Head of caudate nucleus (tissue), 42 donors: ENCODE measurements at regions not wholly inside any gene's neighbourhood (a gene's known extent, or its start where the extent isn't known, plus 50 kb on each side); places are given as distances from the start of the nearest gene placed in this dataset.

Experiments used
- DNase-seq, 42 donors: peaks; one replicate each; pipeline versions ENCODE4 v3.0.0 to v3.0.0-alpha.2; 2020 to 2021; ENCODE audit warnings: mixed read lengths in 7 of 42
- intact Hi-C: fragments of 100-400 bp; cut with DNase I; formaldehyde crosslinking; loops from one replicate; pipeline ENCODE4 v1.15.0; 2022

DNA sequence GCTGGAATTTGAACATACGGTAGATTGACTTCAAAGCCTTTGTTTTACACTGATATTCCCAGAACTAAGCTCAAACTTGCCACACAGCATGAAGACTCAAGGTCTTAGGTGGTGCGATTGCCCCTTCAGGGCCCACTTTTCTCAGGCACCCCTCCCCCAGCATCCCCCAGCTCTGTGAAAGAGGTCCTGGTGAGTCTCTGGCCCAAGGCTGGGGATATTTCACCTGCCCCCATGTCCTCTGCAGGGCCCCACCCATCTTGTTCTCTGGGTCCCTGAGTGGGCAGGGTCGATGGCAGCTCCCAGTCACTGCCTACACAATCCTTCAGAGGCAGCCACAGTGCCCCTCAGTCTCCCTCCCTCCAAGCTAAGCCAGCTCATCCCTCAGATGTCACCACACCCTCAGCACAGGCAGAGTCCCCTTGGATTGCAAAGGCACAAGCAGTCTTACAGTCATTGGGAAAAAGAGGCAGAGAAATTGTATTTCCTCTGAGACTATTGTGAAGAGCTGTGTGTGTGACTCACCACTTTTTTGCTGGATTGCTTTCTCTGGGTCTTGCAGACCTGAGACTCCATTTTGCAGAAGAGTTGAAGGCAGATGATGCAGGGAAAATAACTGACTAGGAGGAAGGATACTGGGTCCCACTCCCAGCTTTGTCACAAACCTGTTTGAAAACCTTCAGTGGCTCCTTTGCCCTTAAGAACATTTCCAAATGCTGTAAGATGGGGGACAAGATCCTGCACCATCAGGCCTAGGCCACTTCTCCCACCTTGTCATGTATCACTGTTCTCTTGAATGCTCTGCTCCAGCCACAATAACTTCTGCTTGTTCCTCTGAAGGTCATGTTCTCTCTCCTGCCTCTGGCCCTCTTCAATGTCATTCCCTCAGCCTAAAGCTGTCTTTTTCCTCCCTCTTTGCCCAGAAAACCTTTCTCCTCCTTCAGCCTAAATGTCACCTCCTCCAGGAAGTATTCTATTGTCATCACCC is 119.1 kb upstream of the GRIK3 start:
- intact Hi-C loops, result no loop called here
- peak in 5 of 42 donors; percentile 14 to 45 (median 23) for DNase-seq

DNA sequence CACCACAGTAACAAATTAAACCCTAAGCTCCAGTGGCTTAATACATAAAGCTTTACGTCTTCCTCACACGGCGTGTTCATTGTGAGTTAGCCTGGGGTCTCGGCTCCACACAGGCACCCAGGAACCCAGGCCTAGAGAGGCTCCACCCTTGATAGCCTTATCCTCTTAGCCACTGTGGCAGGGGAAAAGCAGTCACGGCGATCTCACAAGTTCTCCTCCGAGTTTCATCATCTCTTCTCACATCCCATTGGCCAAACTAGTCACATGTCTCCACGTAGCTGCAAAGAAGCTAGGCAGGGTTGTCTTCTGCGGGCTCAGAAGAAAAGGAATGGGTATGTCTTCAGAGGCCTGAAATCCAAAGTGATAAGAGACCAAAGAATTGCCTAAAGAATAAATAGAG is 122.3 kb upstream of the GRIK3 start:
- DNase-seq, result peak in 2 of 42 donors; percentile 10 to 20
- intact Hi-C loops, result no loop called here

DNA sequence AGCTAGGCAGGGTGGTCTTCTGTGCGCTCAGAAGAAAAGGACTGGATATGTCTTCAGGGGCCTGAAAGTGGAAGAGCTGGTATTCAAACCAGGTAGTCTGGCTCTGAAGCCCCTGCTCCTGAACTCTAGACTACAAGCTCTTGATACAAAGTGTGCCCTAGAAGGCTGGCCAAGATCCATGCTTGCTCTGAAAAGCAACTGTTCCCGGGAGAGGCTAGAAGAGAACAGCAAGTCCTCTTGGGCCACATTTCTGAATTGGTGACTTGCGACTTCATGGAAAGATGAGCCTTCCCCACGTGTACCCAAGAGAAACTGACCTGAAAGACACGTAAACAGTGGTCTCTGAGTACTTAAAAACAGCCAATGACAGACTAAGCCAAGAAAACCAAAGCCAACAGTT is 123.3 kb upstream of the GRIK3 start:
- peak in 30 of 42 donors; percentile 23 to 83 (median 55) for DNase-seq
- intact Hi-C loops, result no loop called here

DNA sequence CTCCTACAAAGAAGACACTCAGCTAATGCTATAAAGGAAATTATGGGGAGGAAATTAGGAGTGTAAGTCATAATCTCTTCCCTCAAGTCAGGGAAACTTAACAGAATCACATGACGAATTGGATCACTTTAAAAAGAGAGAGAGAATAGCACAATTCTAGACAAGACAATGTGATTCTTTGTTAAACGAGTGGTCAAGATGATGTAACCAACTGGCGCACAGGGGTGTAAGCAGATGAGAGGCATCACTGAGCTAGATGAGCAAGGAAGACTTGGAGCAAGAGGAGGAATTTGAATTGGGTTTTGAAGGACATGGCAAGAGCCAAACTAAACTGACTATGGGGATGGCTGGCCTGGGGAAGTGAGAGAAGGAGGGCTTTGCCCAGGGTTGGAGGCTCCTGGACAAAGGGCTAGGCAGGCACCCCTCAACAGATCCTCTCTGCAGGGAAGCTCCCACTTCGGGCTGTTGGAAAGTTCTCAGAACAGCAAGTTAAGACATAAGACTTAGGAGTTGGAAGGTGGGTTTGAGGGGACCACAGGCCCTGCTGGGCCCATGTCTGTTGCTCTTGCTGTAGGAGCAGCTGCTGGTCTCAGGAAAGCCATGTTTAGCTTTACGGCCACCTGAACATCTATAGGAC is 123.9 kb upstream of the GRIK3 start:
- intact Hi-C loops, result no loop called here
- peak in 29 of 42 donors; percentile 3 to 82 (median 60) for DNase-seq

DNA sequence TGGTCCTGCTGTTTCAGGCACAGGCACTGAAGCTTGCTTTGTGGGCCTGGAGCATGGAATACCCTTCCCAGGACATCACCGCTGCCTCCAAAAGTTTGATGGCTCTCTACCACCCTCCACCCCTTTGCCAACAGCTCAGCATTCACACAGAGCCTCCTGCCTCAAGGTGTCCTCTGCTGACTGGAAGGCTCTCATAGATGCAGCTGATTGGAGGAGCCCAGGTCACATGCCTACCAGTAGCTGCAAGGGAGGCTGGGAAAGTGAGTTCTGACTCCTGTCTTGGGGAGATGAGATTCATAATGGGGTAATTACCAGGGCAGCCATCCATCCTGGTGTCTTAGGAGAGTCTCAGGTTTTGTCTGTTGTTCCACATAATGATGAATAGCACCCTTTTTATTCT is 124.8 kb upstream of the GRIK3 start:
- intact Hi-C loops, result no loop called here
- DNase-seq, result peak in 1 of 42 donors; percentile 29

DNA sequence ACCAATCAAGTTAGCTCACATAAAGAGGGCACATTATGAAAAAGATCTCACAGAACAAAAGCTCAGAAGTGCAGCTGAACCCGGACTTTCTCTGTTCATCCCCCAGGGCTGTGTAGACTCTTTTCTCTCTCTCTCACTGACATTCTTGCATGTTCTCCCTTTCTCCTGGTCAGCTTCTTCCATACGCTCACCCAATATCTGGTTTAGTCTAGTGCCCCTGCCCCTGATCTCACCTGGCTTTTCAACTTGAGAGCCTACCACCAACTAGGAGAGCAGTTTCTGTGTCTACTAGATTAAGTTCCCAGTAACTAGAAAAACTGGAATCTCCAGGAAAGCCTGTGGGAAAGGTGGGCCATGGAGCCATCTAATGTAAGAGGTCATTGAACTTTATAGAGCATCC is 126.9 kb upstream of the GRIK3 start:
- intact Hi-C loops, result no loop called here

DNA sequence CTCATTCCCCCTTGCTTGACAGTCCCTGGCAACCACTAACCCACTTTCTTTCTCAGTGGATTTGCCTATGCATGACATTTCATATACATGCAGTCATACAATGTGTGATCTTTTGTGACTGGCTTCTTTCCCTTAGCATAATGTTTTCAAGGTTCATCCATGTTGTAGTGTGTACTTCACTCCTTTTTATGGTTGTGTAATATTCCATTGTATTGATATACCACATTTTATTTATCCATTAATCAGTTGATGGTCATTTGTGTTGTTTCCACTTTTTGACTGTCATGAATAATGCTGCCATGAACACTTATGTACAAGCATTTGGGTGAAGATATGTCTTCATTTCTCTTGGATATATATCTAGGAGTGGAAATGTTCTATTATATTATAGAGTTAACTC is 127.7 kb upstream of the GRIK3 start:
- intact Hi-C loops, result no loop called here
- no peak for DNase-seq

More for the DNA sequence above, 126.9 kb upstream of the GRIK3 start:
- DNase-seq, result no peak

DNA sequence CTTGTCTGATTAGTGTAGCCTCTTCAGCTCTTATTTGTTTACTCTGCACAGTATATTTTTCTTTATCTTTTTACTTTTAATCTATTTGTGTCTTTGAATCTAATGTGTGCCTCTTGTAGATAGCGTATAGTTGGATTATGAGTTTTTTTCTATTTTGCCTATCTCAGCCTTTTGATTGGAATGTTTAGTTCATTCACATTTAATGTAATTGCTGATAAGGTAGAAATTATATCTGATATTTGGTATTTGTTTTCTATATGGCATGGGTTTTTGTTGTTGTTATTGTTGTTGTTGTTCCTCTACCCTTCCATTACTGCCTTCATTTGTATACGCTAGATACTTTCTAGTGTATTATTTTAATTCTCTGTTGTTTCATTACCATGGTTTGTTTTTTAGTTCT is 131.7 kb upstream of the GRIK3 start:
- intact Hi-C loops, result no loop called here
- DNase-seq, result no peak

DNA sequence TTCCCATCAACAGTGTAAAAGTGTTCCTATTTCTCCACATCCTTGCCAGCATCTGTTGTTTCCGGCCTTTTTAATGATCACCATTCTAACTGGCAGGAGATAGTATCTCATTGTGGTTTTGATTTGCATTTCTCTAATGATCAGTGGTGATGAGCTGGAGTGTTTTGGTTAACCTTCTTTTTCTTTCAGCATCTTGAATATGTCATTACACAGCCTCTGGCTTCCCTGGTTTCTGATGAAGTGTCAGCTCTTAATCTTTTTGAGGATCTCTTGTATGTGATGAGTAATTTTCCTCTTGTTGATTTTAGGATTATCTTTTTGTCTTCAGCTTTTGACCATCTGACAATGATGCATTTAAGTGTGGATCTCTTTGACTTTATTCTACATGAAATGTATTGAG is 133.2 kb upstream of the GRIK3 start:
- DNase-seq, result no peak

DNA sequence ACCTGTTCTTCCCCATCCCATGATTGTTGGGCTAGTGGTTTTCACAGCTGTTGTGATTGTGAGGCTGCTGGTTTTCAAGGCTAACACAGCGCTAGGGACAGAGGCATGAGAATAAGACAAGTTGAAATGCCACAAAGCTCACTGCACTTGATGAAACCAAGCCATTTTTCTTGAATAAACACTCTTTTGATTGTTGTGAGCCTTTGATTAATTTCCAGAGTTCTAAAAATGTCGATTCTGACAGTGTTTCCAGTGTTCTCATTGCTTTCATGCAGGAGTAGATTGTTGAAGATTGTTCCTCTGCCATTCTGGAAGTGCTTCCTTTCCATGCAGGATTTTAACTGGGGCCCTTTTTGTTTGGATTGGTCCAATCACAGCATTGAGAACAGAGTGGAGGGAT is 134.9 kb upstream of the GRIK3 start:
- intact Hi-C loops, result no loop called here
- no peak for DNase-seq

More for the DNA sequence above, 133.2 kb upstream of the GRIK3 start:
- intact Hi-C loops, result no loop called here

DNA sequence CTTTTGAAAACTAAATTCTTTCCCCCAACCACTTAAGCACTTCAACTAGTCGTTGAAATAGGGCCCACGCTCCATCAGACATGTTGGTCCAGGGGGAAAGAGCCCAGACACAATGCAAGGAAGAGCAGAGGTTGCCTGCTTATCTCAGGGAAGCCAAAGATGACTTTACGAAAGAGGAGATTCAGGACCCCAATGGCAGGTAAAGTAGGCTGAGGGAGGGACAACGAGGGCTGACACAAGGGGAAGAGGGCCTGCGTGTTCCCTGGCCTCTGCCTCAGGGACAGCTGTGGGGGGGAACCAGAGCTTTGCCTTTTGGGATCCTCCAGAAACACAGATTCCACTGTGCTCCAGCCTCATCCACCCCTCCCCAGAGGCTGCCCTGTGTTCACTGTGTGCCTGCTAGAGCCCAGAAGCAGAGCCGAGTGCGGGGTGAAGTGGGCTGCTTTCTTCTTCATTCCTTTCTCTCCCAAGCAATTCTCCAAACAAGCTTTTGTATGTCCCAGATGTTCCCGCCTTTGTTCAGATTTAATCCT is 135.5 kb upstream of the GRIK3 start:
- intact Hi-C loops, result no loop called here
- peak in 3 of 42 donors; percentile 32 to 57 (median 40) for DNase-seq

DNA sequence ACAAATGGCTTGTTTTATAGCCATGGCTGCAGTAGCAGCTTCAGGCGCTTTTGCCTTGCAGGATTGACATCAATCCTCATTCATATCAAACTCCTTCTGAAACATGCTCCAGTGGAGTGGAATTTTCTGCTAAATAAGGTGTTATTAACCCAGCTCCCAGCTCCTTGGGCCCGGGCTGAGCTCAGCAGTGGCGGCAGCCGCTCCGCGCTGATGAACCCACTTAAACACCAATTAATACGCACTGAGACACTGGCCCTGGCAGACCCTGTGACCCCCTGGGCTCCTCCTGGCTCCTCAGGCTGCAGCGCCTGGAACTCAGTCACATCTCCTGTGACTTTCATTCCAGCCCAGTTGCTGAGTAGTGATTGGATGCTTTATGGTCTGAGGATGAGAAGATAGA is 137.4 kb upstream of the GRIK3 start:
- intact Hi-C loops, result no loop called here
- DNase-seq, result no peak

DNA sequence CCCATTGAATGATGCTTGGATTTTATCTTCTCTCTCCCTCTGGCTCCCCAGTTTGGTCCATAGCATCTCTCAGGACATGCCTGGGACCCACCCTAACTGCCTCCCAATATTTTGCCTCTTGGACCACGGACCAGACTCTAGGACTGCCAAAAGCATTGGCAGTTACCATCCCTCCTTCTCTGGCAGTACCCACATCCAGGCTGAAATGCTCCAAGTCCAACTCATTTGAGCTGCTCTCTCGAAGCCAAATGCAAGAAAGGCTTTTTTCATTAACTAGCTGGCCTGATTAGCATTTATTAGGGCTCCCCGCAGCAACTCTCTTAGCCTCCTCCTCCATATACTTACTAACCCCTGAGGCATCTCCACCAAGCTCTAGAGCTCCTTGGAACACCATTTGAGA is 140.0 kb upstream of the GRIK3 start:
- DNase-seq, result no peak
- intact Hi-C loops, result no loop called here

DNA sequence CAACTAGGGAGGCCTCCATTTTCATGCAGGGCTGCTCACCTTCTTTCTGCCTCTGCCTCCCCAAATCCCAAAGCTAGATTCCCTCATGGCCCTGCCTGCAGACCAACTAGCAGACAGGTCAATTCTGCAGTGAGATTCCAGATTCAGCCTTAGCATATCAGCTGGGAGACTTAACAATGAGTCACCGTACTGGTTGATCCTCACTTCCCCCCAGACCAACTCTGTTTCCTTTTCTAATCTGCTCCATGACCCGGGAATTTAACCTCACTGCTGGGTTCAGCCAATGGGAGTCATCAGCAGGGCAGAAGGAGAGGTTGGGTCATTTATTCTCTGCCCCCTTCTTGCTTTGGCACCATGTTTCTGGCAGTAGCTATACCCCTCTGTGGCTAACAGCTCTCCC is 140.6 kb upstream of the GRIK3 start:
- no peak for DNase-seq
- intact Hi-C loops, result no loop called here

DNA sequence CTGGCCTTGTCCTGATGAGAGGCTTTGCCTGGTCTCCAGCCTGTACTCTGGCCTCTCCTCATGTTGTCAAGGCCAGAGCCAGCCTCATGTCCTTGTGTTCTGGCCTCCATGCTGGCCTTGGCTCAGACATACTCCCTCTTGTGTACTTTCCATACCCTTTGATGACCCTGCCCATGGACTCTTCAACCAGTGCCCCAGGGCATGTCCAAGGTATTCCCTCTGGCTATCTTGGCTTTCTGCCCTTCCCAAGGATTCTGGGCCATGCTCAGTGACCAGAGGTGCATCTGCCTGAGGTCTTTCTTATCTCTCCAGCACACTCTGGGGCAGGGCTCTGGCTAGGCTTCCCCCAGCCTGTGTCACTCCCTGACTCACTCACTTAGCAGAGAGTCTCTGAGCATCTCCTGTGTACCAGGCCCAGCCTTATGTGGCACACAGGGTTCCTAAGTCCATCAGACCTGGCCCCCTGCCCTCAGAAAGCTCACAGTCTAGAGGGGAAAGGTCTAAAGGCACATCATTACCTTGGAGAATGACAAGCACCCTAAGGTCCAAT is 141.4 kb upstream of the GRIK3 start:
- intact Hi-C loops, result no loop called here
- no peak for DNase-seq

DNA sequence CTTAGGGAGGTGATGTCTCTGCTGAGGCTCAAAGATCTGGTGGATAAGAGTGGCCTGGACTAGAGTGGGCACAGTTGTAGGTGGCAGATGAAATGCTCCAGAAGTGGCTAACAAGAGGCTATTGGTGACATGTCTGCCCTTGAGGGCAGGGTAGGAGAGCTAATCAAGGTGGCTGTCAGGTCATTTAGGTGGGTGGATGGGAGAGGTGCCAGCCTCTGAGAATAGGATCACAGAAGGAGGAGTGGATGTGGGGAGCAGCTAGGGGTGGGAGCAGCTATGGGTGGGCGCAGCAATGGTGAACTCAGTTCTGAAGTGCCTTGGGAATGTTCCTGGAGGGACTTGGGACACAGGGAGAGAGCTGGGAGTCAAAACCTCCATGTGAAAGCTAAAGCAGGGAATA is 142.0 kb upstream of the GRIK3 start:
- intact Hi-C loops, result no loop called here
- no peak for DNase-seq

DNA sequence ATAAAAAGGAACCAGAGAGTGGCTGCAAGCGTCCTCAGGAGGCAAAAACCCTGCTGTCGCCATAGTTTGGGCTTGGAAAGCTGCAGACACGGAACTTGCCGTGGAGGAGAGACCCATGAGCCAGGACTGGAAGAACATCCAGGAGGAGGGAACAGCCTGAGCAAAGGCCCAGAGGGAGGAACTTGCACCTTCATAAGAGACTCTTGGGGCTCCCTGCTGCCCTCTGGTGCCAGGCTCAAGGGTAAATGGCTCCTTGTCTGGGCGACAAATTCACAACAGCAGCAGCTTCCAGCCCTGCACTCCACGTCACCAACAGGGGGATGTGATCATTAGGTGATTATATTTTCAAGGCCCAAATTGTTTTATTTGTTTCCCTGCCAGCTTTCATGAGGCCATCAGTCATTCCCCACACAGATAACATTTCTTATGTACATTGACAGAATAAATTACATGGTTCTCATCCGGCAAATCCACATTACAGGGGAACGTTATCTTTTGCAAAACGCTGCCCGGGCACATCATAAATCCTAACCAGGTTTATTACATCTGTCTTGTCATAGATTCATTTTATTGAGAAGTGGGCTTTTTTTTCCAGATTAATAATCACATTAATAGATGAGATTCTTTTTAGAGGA is 143.0 kb upstream of the GRIK3 start:
- intact Hi-C loops, result no loop called here
- peak in 40 of 42 donors; percentile 21 to 83 (median 60) for DNase-seq

DNA sequence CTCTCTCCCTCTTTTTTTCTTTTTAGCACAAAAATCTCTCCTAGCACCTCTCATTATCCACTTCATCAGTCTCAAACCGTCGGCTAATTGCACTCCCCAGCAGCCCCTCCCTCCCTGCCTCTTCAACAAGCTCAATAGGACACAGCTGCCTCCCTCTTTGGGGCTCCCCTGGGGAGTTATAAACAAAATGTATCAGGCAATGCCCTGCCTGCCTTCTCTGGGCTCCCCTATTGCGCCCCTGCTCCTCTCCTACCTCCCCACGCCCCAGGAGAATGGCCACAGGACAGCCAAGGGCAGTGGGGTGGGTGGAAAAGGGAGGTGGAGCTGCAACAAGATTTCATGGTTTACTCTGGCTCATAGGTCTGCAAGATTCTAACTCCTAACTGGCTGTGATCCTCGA is 147.1 kb upstream of the GRIK3 start:
- no peak for DNase-seq
- intact Hi-C loops, result no loop called here

DNA sequence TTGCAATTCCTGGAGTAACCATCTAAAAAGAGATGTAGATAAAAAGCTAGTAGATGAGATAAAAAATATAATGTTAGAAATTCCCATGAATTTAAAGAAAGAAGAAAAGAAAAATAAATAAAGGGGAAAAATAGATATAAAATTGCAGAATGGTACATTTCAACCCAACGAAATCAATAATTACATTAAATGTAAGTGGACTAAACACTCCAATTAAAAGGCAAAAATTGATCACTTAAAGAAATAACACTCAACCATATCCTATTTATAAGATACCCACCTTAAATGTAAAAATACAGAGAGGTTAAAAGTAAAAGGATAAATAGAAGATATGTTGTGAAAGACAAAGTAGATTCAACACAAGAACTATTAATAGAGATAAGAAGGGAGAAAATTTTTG is 150.5 kb upstream of the GRIK3 start:
- intact Hi-C loops, result no loop called here
- no peak for DNase-seq
